VCaP (cell line): ENCODE measurements at regions not wholly inside any gene's neighbourhood (a gene's known extent, or its start where the extent isn't known, plus 50 kb on each side); places are given as distances from the start of the nearest gene placed in this dataset.

Experiments
- H3K27ac ChIP-seq: fragments of 450-650 bp; 2 replicates; pipeline ENCODE4 v1.5.1; 2017
- TF ChIP-seq, protein P1 (sequence below): fragments of 450-650 bp; conservative IDR thresholded peaks from 2 replicates; pipeline ENCODE4 v1.5.1; 2017; ENCODE audit warnings: mild to moderate bottlenecking, moderate library complexity

DNA sequence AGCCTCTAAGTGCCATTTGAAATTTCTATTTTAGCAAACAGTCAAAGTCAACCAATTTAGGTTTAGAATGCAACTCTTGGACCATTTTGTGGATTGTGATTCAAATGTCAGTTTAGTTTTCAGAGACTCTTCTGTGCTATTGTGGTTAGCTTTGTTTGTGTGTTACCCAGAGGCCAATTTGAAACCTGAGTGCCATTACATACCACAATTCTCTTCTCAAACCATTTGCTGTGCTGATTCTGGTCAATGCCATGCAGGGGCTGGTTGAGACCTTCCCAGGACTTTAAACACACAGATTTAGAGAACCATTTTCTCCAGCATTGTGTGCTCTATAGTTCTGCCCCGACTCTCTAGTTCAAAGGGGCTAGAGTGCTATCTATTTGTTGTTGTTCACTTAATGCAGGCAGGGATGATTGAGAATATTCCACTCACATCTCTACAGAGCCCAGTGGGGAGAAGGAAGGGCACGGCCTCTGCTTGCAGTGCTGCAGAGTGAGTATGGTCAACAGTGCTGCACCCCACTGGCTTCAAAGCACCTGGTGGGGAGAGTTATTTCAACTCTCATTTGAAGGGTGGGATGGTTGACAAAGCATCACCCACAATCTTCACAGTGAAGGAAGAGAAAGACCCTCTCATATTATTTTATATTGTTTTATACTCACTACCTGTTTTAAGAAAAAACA is 738.2 kb downstream of the COL12A1 start:
- TF ChIP-seq, protein P1, sequence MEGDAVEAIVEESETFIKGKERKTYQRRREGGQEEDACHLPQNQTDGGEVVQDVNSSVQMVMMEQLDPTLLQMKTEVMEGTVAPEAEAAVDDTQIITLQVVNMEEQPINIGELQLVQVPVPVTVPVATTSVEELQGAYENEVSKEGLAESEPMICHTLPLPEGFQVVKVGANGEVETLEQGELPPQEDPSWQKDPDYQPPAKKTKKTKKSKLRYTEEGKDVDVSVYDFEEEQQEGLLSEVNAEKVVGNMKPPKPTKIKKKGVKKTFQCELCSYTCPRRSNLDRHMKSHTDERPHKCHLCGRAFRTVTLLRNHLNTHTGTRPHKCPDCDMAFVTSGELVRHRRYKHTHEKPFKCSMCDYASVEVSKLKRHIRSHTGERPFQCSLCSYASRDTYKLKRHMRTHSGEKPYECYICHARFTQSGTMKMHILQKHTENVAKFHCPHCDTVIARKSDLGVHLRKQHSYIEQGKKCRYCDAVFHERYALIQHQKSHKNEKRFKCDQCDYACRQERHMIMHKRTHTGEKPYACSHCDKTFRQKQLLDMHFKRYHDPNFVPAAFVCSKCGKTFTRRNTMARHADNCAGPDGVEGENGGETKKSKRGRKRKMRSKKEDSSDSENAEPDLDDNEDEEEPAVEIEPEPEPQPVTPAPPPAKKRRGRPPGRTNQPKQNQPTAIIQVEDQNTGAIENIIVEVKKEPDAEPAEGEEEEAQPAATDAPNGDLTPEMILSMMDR: no peak
- H3K27ac ChIP-seq: no peak overlapping the region

DNA sequence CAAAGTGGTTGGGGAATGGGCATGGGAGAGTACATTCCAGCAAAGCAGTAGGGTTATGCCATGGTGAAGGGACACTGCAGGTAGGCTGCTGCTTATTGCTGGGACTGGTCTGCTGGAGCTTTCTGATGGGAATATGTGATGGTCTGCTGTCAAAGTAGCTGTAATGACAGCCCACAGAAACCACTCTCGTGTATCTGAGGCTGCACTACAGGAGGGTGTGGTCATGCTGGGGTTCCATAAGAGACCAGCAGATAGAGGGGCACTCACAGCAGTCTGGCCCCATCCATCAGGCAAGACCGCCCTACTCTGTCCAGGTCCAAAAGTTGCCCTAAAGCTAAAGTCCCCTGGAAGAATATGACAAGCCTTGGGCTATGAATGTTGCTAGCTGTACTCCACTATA is 739.3 kb downstream of the COL12A1 start:
- H3K27ac ChIP-seq: no peak overlapping the region
- TF ChIP-seq, protein P1: no peak

DNA sequence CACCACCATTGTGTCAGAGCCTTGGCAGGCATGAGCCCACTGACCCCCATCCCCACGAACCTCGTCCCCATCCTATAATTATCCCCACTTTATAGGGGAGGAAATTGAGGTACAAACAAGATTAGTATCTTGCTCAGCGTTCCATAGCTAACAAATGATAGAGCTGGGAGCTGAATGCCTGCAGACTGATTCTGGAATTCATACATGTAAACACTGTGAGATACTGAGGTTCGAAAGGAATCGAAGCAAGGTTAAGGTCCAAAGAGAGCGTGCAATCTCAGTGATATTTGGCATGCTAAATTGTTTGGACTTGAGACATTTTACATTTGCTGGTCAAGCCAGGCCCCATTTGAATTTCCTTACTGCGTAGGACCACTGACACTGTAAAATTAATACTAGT is 746.6 kb downstream of the COL12A1 start:
- no peak overlapping the region for H3K27ac ChIP-seq
- TF ChIP-seq, protein P1: no peak

DNA sequence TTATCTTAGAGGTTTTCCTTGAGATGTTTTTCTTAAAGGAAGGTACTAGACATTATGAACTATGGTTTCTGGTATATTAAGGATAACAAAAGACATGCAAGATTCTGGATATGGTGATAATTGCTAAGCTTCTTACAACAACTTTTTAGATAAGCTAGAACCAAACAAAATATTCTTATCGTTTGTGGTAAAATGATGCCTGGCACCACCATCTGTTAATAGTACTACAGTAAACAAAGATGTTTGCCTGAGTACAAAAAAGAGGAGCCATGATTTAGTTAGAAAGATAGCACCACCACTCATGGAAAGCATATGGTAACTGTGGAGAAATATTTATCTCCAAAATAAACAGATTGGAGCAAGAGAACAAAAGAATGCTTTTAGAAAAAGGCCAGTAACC is 747.3 kb downstream of the COL12A1 start:
- TF ChIP-seq, protein P1: no peak
- no peak overlapping the region for H3K27ac ChIP-seq

DNA sequence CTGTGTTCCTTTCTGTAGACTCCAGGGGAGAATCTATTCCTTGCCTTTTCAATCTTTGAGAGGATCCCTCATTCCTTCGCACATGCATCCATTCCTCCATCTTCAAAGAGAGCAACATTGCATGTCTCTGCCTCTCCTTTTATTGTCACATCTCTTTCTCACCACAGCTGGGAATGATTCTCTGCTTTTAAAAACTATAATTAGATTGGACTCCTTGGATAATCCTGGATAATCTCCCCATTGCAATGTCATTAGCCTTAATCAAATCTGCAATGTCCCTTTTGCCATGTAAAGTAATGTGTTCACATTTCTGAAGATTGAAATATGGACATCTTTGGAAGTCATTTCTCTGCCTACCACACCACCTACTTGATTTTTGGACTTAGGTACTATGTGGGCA is 750.1 kb downstream of the COL12A1 start:
- TF ChIP-seq, protein P1: no peak
- H3K27ac ChIP-seq: no peak overlapping the region

DNA sequence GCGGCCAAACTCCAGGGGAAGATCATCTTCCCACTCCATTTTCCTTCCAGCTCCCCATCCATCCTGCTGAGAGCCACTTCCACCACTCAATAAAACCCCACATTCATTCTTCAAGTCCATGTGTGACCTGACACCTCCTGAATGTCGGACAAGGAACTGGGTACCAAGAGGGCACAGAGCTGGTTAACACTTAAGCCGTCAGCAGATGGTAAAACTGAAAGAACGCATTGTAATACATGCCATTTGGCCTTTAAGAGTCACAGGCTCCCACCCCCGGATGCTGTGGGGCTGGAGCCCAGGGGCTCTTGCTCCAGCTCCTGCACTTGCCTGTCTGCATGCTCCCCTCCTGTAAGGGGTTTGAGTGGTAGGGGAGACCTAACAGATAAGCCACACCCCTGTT is 753.9 kb downstream of the COL12A1 start:
- H3K27ac ChIP-seq: no peak overlapping the region
- TF ChIP-seq, protein P1: no peak

DNA sequence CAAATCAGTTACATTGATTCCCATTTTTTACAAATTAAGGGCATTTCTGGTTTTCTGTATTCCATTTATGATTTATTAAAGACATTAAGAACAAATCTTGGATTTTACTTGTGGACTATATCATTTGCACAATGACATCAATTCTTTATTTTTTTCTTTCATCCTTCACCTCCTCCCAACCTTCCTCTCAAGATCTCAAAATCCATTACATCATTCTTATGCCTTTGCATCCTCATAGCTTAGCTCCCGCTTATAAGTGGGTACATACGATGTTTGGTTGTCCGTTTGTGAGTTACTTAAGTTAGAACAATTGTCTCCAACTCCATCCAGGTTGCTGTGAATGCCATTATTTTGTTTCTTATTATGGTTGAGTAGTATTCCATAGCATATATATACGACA is 752.8 kb downstream of the CD109 start:
- TF ChIP-seq, protein P1: no peak
- no peak overlapping the region for H3K27ac ChIP-seq
